K562 (cell line): ENCODE measurements at regions not wholly inside any gene's neighbourhood (a gene's known extent, or its start where the extent isn't known, plus 50 kb on each side); places are given as distances from the start of the nearest gene placed in this dataset.

Source experiments
- ATAC-seq: fragments of 200-7000 bp; cut with Tn5 transposase; 3 replicates; pipeline ENCODE4 v1.9.1; 2020; ENCODE audit warnings: moderate library complexity
- BruUV-seq: library from RNA; stranded (reverse); fragments of 400-500 nt; replicated peaks from 2 replicates; lab custom pipeline; 2021; lab: Mats Ljungman, UMichigan
- CTCF ChIA-PET: fragments of 300-600 bp; formaldehyde crosslinking; extraction: SDS; loops from one replicate; lab custom pipeline; 2021; ENCODE audit warnings: low intra/inter-chr PET ratio; lab: Yijun Ruan, JAX
- POLR2A ChIA-PET: fragments of 300-600, 350-650 bp; sonication (Branson Sonifier 250); formaldehyde crosslinking; extraction: SDS; loops from one replicate; lab custom pipeline; 2021; ENCODE audit warnings: antibody characterized with exemption, inconsistent platforms; lab: Yijun Ruan, JAX
- DNase-seq, 4 experiments: peaks; one replicate each; pipeline versions ENCODE4 v3.0.0 to v3.0.0-alpha.2; 2011 to 2018; ENCODE audit warnings: low spot score in 3 of 4, mixed read lengths in 3 of 4; ENCODE audit errors: extremely low read depth in 1 of 4
- FAIRE-seq: peaks from 2 replicates; lab custom pipeline; 2011; peaks lifted over from hg19 to GRCh38; lab: Jason Lieb, UNC
- H2AFZ ChIP-seq: 2 replicates; pipeline ENCODE4 v1.6.0; 2011; ENCODE audit warnings: low read depth, low read length, control low read depth, inconsistent platforms
- H3K27ac ChIP-seq: fragments of 200-600 bp; 3 replicates; pipeline ENCODE4 v1.8.0; 2011; ENCODE audit warnings: low read depth, mild to moderate bottlenecking, control low read depth, inconsistent platforms, low read length, moderate library complexity, mixed read lengths; ENCODE audit errors: extremely low read depth
- H3K27me3 ChIP-seq, 2 experiments: fragments of 300-600 bp in 1 of 2; 2 replicates in 1 of 2; 3 replicates in 1 of 2; pipeline versions ENCODE4 v1.6.0 to v1.8.0; 2011; ENCODE audit warnings: inconsistent platforms in 2 of 2, low read length in 2 of 2, mild to moderate bottlenecking in 1 of 2, mixed read lengths in 1 of 2, moderate library complexity in 1 of 2; ENCODE audit not compliant: control insufficient read depth in 2 of 2, insufficient read depth in 2 of 2
- H3K36me3 ChIP-seq: fragments of 300-600 bp; 3 replicates; pipeline ENCODE4 v1.8.0; 2011; ENCODE audit warnings: mild to moderate bottlenecking, low read length, inconsistent platforms; ENCODE audit not compliant: control insufficient read depth, insufficient read depth
- H3K4me1 ChIP-seq, 2 experiments: fragments of 200-600 bp in 1 of 2; replicated peaks in 1 of 2; 2 replicates in 1 of 2; 3 replicates in 1 of 2; pipeline versions ENCODE4 v1.5.1 to v1.8.0; 2011; ENCODE audit warnings: inconsistent platforms in 2 of 2, low read length in 2 of 2, mild to moderate bottlenecking in 1 of 2, mixed read lengths in 1 of 2, moderate library complexity in 1 of 2; ENCODE audit not compliant: control insufficient read depth in 2 of 2, insufficient read depth in 2 of 2
- H3K4me2 ChIP-seq: 2 replicates; pipeline ENCODE4 v1.6.1; 2011; ENCODE audit warnings: low read length, control low read depth, inconsistent platforms, mixed read lengths; ENCODE audit not compliant: insufficient read depth
- H3K4me3 ChIP-seq: fragments of 200-600 bp; sonication (generic), shearing (Covaris generic); 2 replicates; pipeline ENCODE4 v1.5.1; 2016; ENCODE audit warnings: control low read depth, inconsistent platforms
- H3K79me2 ChIP-seq: fragments of 200-600 bp; 3 replicates; pipeline ENCODE4 v1.8.0; 2011; ENCODE audit warnings: low read length, inconsistent platforms; ENCODE audit not compliant: control insufficient read depth, insufficient read depth
- H3K9ac ChIP-seq, 2 experiments: 2 replicates each; pipeline versions ENCODE4 v1.6.0 to v1.6.1; 2011; ENCODE audit warnings: low read depth in 2 of 2, low read length in 2 of 2, control low read depth in 1 of 2, inconsistent platforms in 1 of 2, mild to moderate bottlenecking in 1 of 2, mixed read lengths in 1 of 2; ENCODE audit not compliant: insufficient read depth in 1 of 2
- H3K9me1 ChIP-seq: one replicate; pipeline ENCODE4 v1.6.0; 2011; ENCODE audit warnings: inconsistent platforms, mild to moderate bottlenecking, low read length, moderate library complexity; ENCODE audit not compliant: control insufficient read depth, insufficient read depth
- H3K9me3 ChIP-seq: replicated peaks from 2 replicates; pipeline ENCODE4 v1.5.1; 2011; ENCODE audit warnings: low read depth, low read length, inconsistent platforms; ENCODE audit not compliant: control insufficient read depth, insufficient read depth
- H4K20me1 ChIP-seq: replicated peaks from 2 replicates; pipeline ENCODE4 v1.6.1; 2011; ENCODE audit warnings: low read length, inconsistent platforms, mixed read lengths; ENCODE audit not compliant: control insufficient read depth, insufficient read depth
- HMG20A ChIP-seq: fragments of 450-650 bp; formaldehyde crosslinking; conservative IDR thresholded peaks from 2 replicates; pipeline ENCODE4 v1.4.0; 2020; ENCODE audit warnings: mild to moderate bottlenecking, mixed read lengths
- MCM7 ChIP-seq, 2 experiments: fragments of 450-650 bp; IDR thresholded peaks; 2 replicates each; pipeline ENCODE4 v1.6.1; 2016 to 2018
- NKRF ChIP-seq: fragments of 450-650 bp; IDR thresholded peaks from 2 replicates; pipeline ENCODE4 v1.6.1; 2016; ENCODE audit warnings: borderline replicate concordance
- NR2C1 ChIP-seq, 2 experiments: fragments of 450-650 bp; IDR thresholded peaks; 2 replicates each; pipeline ENCODE4 v1.6.1; 2017; ENCODE audit warnings: mild to moderate bottlenecking in 2 of 2, antibody characterized with exemption in 1 of 2, inconsistent platforms in 1 of 2, missing compliant biosample characterization in 1 of 2, missing genetic modification characterization in 1 of 2
- RERE ChIP-seq: sonication (generic); formaldehyde crosslinking; IDR thresholded peaks from 2 replicates; pipeline ENCODE4 v1.8.0; 2023; ENCODE audit warnings: missing genetic modification reagents, mild to moderate bottlenecking, borderline replicate concordance
- SMARCC2 ChIP-seq: fragments of 450-650 bp; IDR thresholded peaks from 2 replicates; pipeline ENCODE4 v1.6.1; 2017; ENCODE audit warnings: antibody characterized with exemption, moderate library complexity, mild to moderate bottlenecking, low read depth
- TAL1 ChIP-seq: fragments of 450-650 bp; IDR thresholded peaks from 2 replicates; pipeline ENCODE4 v1.6.1; 2016; ENCODE audit warnings: mild to moderate bottlenecking
- WGBS: fragments of 100-300 bp; shearing (Covaris generic); methylation state at CpG from one replicate; pipeline ENCODE4 v1.1.6; 2016; ENCODE audit warnings: low coverage, mixed read lengths; ENCODE audit not compliant: insufficient coverage; ENCODE audit errors: missing lambda C conversion rate; 5-methylcytosine and 5-hydroxymethylcytosine counted together
- in situ Hi-C: fragments of 300-500 bp; cut with MboI; formaldehyde crosslinking; loops from 4 replicates; pipeline ENCODE4 v1.15.0; 2018; ENCODE audit warnings: inconsistent platforms, mixed read lengths
- intact Hi-C: fragments of 100-400 bp; cut with micrococcal nuclease; formaldehyde crosslinking; loops from 2 replicates; pipeline ENCODE4 v1.14.2; 2022

GRCh38 chr7:3246127-3246526, 54.9 kb upstream of the SDK1 start:
- CTCF ChIA-PET, result no interaction called here
- Histone ChIP-seq H3K79me2 (no peaks in the 10 kb centered on the region), H3K4me3 (no peak overlapping the region), H3K27ac (no peak overlapping the region)
- TF ChIP-seq NR2C1 (IDR thresholded peaks at IDR 0.05) (no peak), NR2C1 (tag; IDR thresholded peaks at IDR 0.05) (no peak), HMG20A (CRISPR knock-in tag) (no peak), RERE (CRISPR knock-in tag) (no peak), NKRF (no peak), TAL1 (no peak), MCM7 (IDR thresholded peaks at IDR 0.05) (no peak), SMARCC2 (no peak)
- TF ChIP-seq, all 486 proteins: peak for 0
- Histone ChIP-seq H3K4me2 (no peak overlapping the region), H3K9ac (no peak overlapping the region), H3K27me3 (peaks cover 3 to 17% of the 10 kb centered on the region in 2 experiments; a peak in 4 of 5 replicates), H2AFZ (no peak overlapping the region), H3K9me3 (no peaks in the 10 kb centered on the region), H4K20me1 (no peaks in the 10 kb centered on the region), H3K36me3 (no peaks in the 10 kb centered on the region), H3K4me1 (no peaks in the 10 kb centered on the region), H3K9me1 (no peaks in the 10 kb centered on the region)
- in situ Hi-C loops, result no loop called here
- ATAC-seq (no peak), DNase-seq (no peak), FAIRE-seq (no peak)
- POLR2A ChIA-PET, result no interaction called here
- intact Hi-C loops, result no loop called here
- BruUV-seq, result no TSS peak
- WGBS, result 0% methylated on average over 3 of the region's 3 CpGs
